CD14-positive monocyte (primary cell): ENCODE measurements at regions not wholly inside any gene's neighbourhood (a gene's known extent, or its start where the extent isn't known, plus 50 kb on each side); places are given as distances from the start of the nearest gene placed in this dataset.
"Not testable (repeated sequence)": the region's sequence is repeated elsewhere in the genome, so short reads cannot be mapped to it uniquely, and the experiment has no call there.

Experiments
- DNase-seq, 3 donors: peaks; one replicate each; pipeline ENCODE4 v3.0.0-alpha.2; 2011 to 2022
- H2AFZ ChIP-seq: 2 replicates; pipeline ENCODE4 v1.6.0; 2012; ENCODE audit warnings: mild to moderate bottlenecking, low read depth, low read length, inconsistent platforms; ENCODE audit not compliant: insufficient read depth, poor library complexity, severe bottlenecking
- H3K27ac ChIP-seq, 2 donors: 1 replicate in 1 of 2; 2 replicates in 1 of 2; pipeline ENCODE4 v1.5.1; 2012 to 2013; ENCODE audit warnings: low read length in 2 of 2, control low read depth in 1 of 2, inconsistent platforms in 1 of 2, low read depth in 1 of 2, mild to moderate bottlenecking in 1 of 2
- H3K27me3 ChIP-seq, 2 donors: one replicate each; pipeline versions ENCODE4 v1.6.0 to v1.6.1; 2011 to 2013; ENCODE audit warnings: low read length in 2 of 2; ENCODE audit not compliant: control insufficient read depth in 2 of 2, insufficient read depth in 2 of 2
- H3K36me3 ChIP-seq, 2 donors: replicated peaks in 1 of 2; 1 replicate in 1 of 2; 2 replicates in 1 of 2; pipeline versions ENCODE4 v1.5.1 to v1.6.1; 2012 to 2013; ENCODE audit warnings: low read length in 2 of 2, control low read depth in 1 of 2, inconsistent platforms in 1 of 2, mild to moderate bottlenecking in 1 of 2; ENCODE audit not compliant: insufficient read depth in 2 of 2, control insufficient read depth in 1 of 2
- H3K4me1 ChIP-seq, 2 donors: 1 replicate in 1 of 2; 2 replicates in 1 of 2; pipeline versions ENCODE4 v1.5.1 to v1.6.1; 2012 to 2013; ENCODE audit warnings: low read length in 2 of 2, control low read depth in 1 of 2, inconsistent platforms in 1 of 2, mild to moderate bottlenecking in 1 of 2, moderate library complexity in 1 of 2; ENCODE audit not compliant: insufficient read depth in 2 of 2, control insufficient read depth in 1 of 2
- H3K4me2 ChIP-seq: replicated peaks from 2 replicates; pipeline ENCODE3; 2012; ENCODE audit warnings: low read length, moderate library complexity, mild to moderate bottlenecking; ENCODE audit not compliant: poor library complexity, severe bottlenecking; ENCODE audit errors: extremely low read depth
- H3K4me3 ChIP-seq, 3 experiments: fragments of 200-600 bp in 1 of 3; sonication (generic) in 1 of 3; replicated peaks in 1 of 3; 1 replicate in 2 of 3; 2 replicates in 1 of 3; pipeline ENCODE4 v1.5.1; 2011 to 2013; ENCODE audit warnings: low read length in 3 of 3, mild to moderate bottlenecking in 3 of 3, control low read depth in 2 of 3, low read depth in 2 of 3, inconsistent platforms in 1 of 3, moderate library complexity in 1 of 3
- H3K79me2 ChIP-seq: 2 replicates; pipeline ENCODE4 v1.6.0; 2012; ENCODE audit warnings: mild to moderate bottlenecking, control low read depth, inconsistent platforms, low read length, moderate library complexity; ENCODE audit not compliant: insufficient read depth
- H3K9ac ChIP-seq: 2 replicates; pipeline ENCODE4 v1.6.0; 2017; ENCODE audit warnings: low read length, mild to moderate bottlenecking; ENCODE audit not compliant: insufficient read depth, poor library complexity, severe bottlenecking
- H3K9me3 ChIP-seq, 2 donors: replicated peaks in 1 of 2; 1 replicate in 1 of 2; 2 replicates in 1 of 2; pipeline versions ENCODE4 v1.5.1 to v1.6.1; 2012 to 2013; ENCODE audit warnings: low read length in 2 of 2, control low read depth in 1 of 2; ENCODE audit not compliant: control insufficient read depth in 1 of 2, insufficient read depth in 1 of 2
- H4K20me1 ChIP-seq: 2 replicates; pipeline ENCODE4 v1.6.0; 2012; ENCODE audit warnings: mild to moderate bottlenecking, low read length, control low read depth, moderate library complexity; ENCODE audit not compliant: insufficient read depth
- H3K27ac Mint-ChIP-seq, 7 donors: one replicate each; pipeline ENCODE4 v1.8.0; 2020; ENCODE audit warnings: mild to moderate bottlenecking in 7 of 7, mixed read lengths in 7 of 7, moderate library complexity in 6 of 7, inconsistent platforms in 2 of 7
- H3K27me3 Mint-ChIP-seq, 3 donors: one replicate each; pipeline ENCODE4 v1.8.0; 2021 to 2022; ENCODE audit warnings: low read depth in 3 of 3, mild to moderate bottlenecking in 3 of 3, mixed read lengths in 3 of 3, moderate library complexity in 3 of 3, inconsistent platforms in 1 of 3
- H3K36me3 Mint-ChIP-seq, 2 donors: one replicate each; pipeline ENCODE4 v1.8.0; 2020; ENCODE audit warnings: mixed read lengths in 2 of 2, inconsistent platforms in 1 of 2, mild to moderate bottlenecking in 1 of 2
- H3K4me1 Mint-ChIP-seq: one replicate; pipeline ENCODE4 v1.8.0; 2020; ENCODE audit warnings: mild to moderate bottlenecking, mixed read lengths
- H3K4me3 Mint-ChIP-seq, 2 donors: one replicate each; pipeline ENCODE4 v1.8.0; 2020; ENCODE audit warnings: mild to moderate bottlenecking in 2 of 2, mixed read lengths in 2 of 2, moderate library complexity in 1 of 2
- H3K9me3 Mint-ChIP-seq, 7 donors: one replicate each; pipeline ENCODE4 v1.8.0; 2020 to 2022; ENCODE audit warnings: mixed read lengths in 7 of 7, mild to moderate bottlenecking in 6 of 7, moderate library complexity in 6 of 7, inconsistent platforms in 2 of 7
- WGBS: methylation state at CpG from one replicate; pipeline ENCODE4 v1.1.5; 2013; ENCODE audit warnings: missing lambda C conversion rate; ENCODE audit not compliant: insufficient coverage; 5-methylcytosine and 5-hydroxymethylcytosine counted together
- intact Hi-C, 2 donors: fragments of 100-400 bp; cut with micrococcal nuclease; formaldehyde crosslinking; loops; one replicate each; pipeline versions ENCODE4 v1.15.0 to v1.15.1; 2023
- TF ChIP-seq, protein P1 (sequence below): fragments of 200-600 bp; IDR thresholded peaks from one replicate; pipeline ENCODE4 v1.8.0; 2022; ENCODE audit warnings: antibody characterized with exemption, mild to moderate bottlenecking

DNA sequence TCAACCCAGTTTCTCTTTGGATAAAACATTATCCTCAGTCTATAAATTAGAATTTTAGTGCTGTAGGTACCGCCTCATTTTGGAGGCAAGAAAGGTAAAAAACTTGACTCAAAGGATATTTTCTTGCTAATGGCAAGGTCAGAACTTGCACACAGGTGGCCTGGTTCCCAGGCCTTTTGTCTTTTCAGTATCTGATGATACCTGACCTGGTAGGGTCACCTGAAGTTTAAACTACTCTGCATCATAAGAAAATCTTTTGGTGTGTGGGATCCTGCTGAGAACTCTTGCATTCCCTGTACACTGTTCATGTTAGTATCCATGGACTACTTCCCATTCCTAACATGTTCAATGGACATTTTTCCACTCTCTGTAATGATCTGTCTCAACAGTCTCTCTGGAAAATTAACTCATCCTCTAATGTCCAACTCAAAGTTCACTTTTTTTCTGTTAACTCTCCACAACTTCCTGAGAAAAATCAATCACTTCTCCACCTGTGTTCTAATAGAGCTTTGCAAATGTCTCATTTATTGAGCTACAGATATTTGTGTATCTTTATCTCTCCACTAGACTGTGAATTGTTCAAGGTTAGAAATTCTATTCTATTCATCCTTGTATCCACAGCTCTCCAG lies 317.1 kb upstream of the SOX9 start:
- no peak overlapping the region for H3K9ac ChIP-seq
- Mint-ChIP-seq H3K4me1 (no peaks in the 10 kb centered on the region), H3K9me3 (peaks cover 7 to 12% (median 9%) of the 10 kb centered on the region in 7 donors), H3K27me3 (peaks cover 0 to 2% (median 2%) of the 10 kb centered on the region in 3 donors), H3K27ac (no peak overlapping the region), H3K4me3 (no peak overlapping the region), H3K36me3 (no peaks in the 10 kb centered on the region)
- H3K79me2 ChIP-seq = no peaks in the 10 kb centered on the region
- DNase-seq = no peak
- TF ChIP-seq, protein P1, sequence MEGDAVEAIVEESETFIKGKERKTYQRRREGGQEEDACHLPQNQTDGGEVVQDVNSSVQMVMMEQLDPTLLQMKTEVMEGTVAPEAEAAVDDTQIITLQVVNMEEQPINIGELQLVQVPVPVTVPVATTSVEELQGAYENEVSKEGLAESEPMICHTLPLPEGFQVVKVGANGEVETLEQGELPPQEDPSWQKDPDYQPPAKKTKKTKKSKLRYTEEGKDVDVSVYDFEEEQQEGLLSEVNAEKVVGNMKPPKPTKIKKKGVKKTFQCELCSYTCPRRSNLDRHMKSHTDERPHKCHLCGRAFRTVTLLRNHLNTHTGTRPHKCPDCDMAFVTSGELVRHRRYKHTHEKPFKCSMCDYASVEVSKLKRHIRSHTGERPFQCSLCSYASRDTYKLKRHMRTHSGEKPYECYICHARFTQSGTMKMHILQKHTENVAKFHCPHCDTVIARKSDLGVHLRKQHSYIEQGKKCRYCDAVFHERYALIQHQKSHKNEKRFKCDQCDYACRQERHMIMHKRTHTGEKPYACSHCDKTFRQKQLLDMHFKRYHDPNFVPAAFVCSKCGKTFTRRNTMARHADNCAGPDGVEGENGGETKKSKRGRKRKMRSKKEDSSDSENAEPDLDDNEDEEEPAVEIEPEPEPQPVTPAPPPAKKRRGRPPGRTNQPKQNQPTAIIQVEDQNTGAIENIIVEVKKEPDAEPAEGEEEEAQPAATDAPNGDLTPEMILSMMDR = no peak
- no peaks in the 10 kb centered on the region for H3K4me1 ChIP-seq
- H3K9me3 ChIP-seq = peaks cover 9 to 11% of the 10 kb centered on the region in 2 donors
- H4K20me1 ChIP-seq = no peaks in the 10 kb centered on the region
- H3K4me3 ChIP-seq = no peak overlapping the region
- WGBS = no CpG with 5 or more reads among the region's 1 CpG
- H3K36me3 ChIP-seq = no peaks in the 10 kb centered on the region
- H3K4me2 ChIP-seq = no peak overlapping the region
- intact Hi-C loops = no loop called here
- H3K27me3 ChIP-seq = no peaks in the 10 kb centered on the region
- no peak overlapping the region for H3K27ac ChIP-seq
- H2AFZ ChIP-seq = no peak overlapping the region

DNA sequence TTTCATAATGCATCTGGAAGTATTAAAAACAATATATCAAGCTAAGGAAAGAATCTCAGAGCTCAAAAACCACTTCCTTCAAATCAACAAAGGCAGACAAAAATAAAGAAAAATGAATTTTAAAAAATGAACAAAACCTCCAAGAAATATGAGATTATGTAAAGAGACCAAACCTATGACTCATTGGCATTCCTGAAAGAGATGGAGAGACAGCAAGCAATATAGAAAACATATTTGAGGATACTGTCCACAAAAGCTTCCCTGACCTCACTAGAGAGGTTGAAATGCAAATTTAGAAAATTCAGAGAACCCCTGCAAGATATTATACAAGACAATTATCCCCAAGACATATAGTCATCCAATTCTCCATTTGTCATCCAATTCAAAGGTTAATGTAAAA lies 311.3 kb upstream of the SOX9 start:
- no peak overlapping the region for H3K27ac ChIP-seq
- H3K4me1 ChIP-seq = no peaks in the 10 kb centered on the region
- H3K36me3 ChIP-seq = no peaks in the 10 kb centered on the region
- Mint-ChIP-seq H3K27me3 (peaks cover 0 to 4% (median 0%) of the 10 kb centered on the region in 3 donors), H3K27ac (no peak overlapping the region), H3K4me3 (no peak overlapping the region), H3K4me1 (no peaks in the 10 kb centered on the region), H3K36me3 (no peaks in the 10 kb centered on the region), H3K9me3 (peaks cover 10 to 20% (median 14%) of the 10 kb centered on the region in 7 donors)
- no peak overlapping the region for H2AFZ ChIP-seq
- no peaks in the 10 kb centered on the region for H3K27me3 ChIP-seq
- no peaks in the 10 kb centered on the region for H4K20me1 ChIP-seq
- no peaks in the 10 kb centered on the region for H3K79me2 ChIP-seq
- no peak for DNase-seq
- H3K9me3 ChIP-seq = peaks cover 9 to 12% of the 10 kb centered on the region in 2 donors
- TF ChIP-seq, protein P1 = no peak
- no peak overlapping the region for H3K9ac ChIP-seq
- H3K4me3 ChIP-seq = no peak overlapping the region
- intact Hi-C loops = no loop called here
- no peak overlapping the region for H3K4me2 ChIP-seq

DNA sequence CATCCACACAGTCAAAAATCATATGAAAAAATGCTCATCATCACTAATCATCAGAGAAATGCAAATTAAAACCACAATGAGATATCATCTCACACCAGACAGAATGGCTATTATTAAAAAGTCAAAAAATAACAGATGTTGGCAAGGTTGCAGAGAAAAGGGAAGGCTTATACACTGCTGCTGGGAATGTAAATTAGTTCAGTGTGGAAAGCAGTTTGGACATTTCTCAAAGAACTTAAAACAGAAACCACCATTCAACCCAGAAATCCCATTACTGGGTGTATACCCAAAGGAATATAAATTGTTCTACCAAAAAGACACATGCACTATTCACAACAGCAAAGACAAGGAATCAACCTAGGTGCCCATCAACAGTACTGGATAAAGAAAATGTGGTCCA lies 307.0 kb upstream of the SOX9 start:
- H3K4me3 ChIP-seq, H3K27ac Mint-ChIP-seq, H3K79me2 ChIP-seq, H3K4me3 Mint-ChIP-seq, H3K27me3 Mint-ChIP-seq, H3K4me2 ChIP-seq, H3K36me3 ChIP-seq, DNase-seq, H3K9ac ChIP-seq, H3K4me1 ChIP-seq, H3K9me3 ChIP-seq, H3K27ac ChIP-seq, H4K20me1 ChIP-seq, H3K36me3 Mint-ChIP-seq, H2AFZ ChIP-seq, H3K4me1 Mint-ChIP-seq, intact Hi-C loops, H3K27me3 ChIP-seq: not testable (repeated sequence)
- H3K9me3 Mint-ChIP-seq = peaks cover 3 to 16% (median 7%) of the 10 kb centered on the region in 7 donors
